ENCODE measurements at regions not wholly inside any gene's neighbourhood (a gene's known extent, or its start where the extent isn't known, plus 50 kb on each side); places are given as distances from the start of the nearest gene placed in this dataset.
"Not testable (repeated sequence)": the region's sequence is repeated elsewhere in the genome, so short reads cannot be mapped to it uniquely, and the experiment has no call there.

- H3K27me3 ChIP-seq (ENCODE audit: control insufficient read depth, insufficient read depth, low read length); H3K4me3 ChIP-seq (ENCODE audit: low read length); H3K36me3 ChIP-seq (ENCODE audit: control insufficient read depth, insufficient read depth, low read length); H3K9ac ChIP-seq (ENCODE audit: low read length); H3K4me1 ChIP-seq (ENCODE audit: control insufficient read depth, insufficient read depth, low read length); H3K9me3 ChIP-seq (ENCODE audit: control insufficient read depth, low read length): not testable (repeated sequence)
Observed at GRCh38 chr15:20105011-20105990, 436.3 kb downstream of the GOLGA6L6 start.

GRCh38 chr15:20104551-20104950, 437.0 kb downstream of the GOLGA6L6 start:
- not testable (repeated sequence) for H3K36me3 ChIP-seq (ENCODE audit: control insufficient read depth, insufficient read depth, low read length); H3K27me3 ChIP-seq (ENCODE audit: control insufficient read depth, insufficient read depth, low read length); H3K9me3 ChIP-seq (ENCODE audit: control insufficient read depth, low read length); H3K4me1 ChIP-seq (ENCODE audit: control insufficient read depth, insufficient read depth, low read length); H3K4me3 ChIP-seq (ENCODE audit: low read length); H3K9ac ChIP-seq (ENCODE audit: low read length)

GRCh38 chr15:20102862-20103261, 438.7 kb downstream of the GOLGA6L6 start:
- H3K4me1 ChIP-seq (ENCODE audit: control insufficient read depth, insufficient read depth, low read length); H3K36me3 ChIP-seq (ENCODE audit: control insufficient read depth, insufficient read depth, low read length); H3K27me3 ChIP-seq (ENCODE audit: control insufficient read depth, insufficient read depth, low read length); H3K4me3 ChIP-seq (ENCODE audit: low read length); H3K9ac ChIP-seq (ENCODE audit: low read length); H3K9me3 ChIP-seq (ENCODE audit: control insufficient read depth, low read length): not testable (repeated sequence)

- H3K9me3 ChIP-seq (ENCODE audit: control insufficient read depth, low read length); H3K9ac ChIP-seq (ENCODE audit: low read length); H3K27me3 ChIP-seq (ENCODE audit: control insufficient read depth, insufficient read depth, low read length); H3K4me1 ChIP-seq (ENCODE audit: control insufficient read depth, insufficient read depth, low read length); H3K4me3 ChIP-seq (ENCODE audit: low read length); H3K36me3 ChIP-seq (ENCODE audit: control insufficient read depth, insufficient read depth, low read length): not testable (repeated sequence)
Observed at GRCh38 chr15:20102209-20102608, 439.4 kb downstream of the GOLGA6L6 start.

- not testable (repeated sequence) for H3K27me3 ChIP-seq (ENCODE audit: control insufficient read depth, insufficient read depth, low read length); H3K9ac ChIP-seq (ENCODE audit: low read length); H3K4me1 ChIP-seq (ENCODE audit: control insufficient read depth, insufficient read depth, low read length); H3K36me3 ChIP-seq (ENCODE audit: control insufficient read depth, insufficient read depth, low read length); H3K9me3 ChIP-seq (ENCODE audit: control insufficient read depth, low read length); H3K4me3 ChIP-seq (ENCODE audit: low read length)
Observed at GRCh38 chr15:20101281-20101680, 440.3 kb downstream of the GOLGA6L6 start.

GRCh38 chr15:20100604-20101270, 440.9 kb downstream of the GOLGA6L6 start:
- not testable (repeated sequence) for H3K27me3 ChIP-seq (ENCODE audit: control insufficient read depth, insufficient read depth, low read length); H3K9ac ChIP-seq (ENCODE audit: low read length); H3K4me1 ChIP-seq (ENCODE audit: control insufficient read depth, insufficient read depth, low read length); H3K36me3 ChIP-seq (ENCODE audit: control insufficient read depth, insufficient read depth, low read length); H3K9me3 ChIP-seq (ENCODE audit: control insufficient read depth, low read length); H3K4me3 ChIP-seq (ENCODE audit: low read length)

GRCh38 chr15:20095699-20096303, 445.8 kb downstream of the GOLGA6L6 start:
- H3K9me3 ChIP-seq (ENCODE audit: control insufficient read depth, low read length); H3K36me3 ChIP-seq (ENCODE audit: control insufficient read depth, insufficient read depth, low read length); H3K4me3 ChIP-seq (ENCODE audit: low read length): not testable (repeated sequence)

GRCh38 chr15:20089541-20089940, 452.1 kb downstream of the GOLGA6L6 start:
- H3K4me1 ChIP-seq (ENCODE audit: control insufficient read depth, insufficient read depth, low read length); H3K4me3 ChIP-seq (ENCODE audit: low read length); H3K9ac ChIP-seq (ENCODE audit: low read length); H3K27me3 ChIP-seq (ENCODE audit: control insufficient read depth, insufficient read depth, low read length); H3K9me3 ChIP-seq (ENCODE audit: control insufficient read depth, low read length); H3K36me3 ChIP-seq (ENCODE audit: control insufficient read depth, insufficient read depth, low read length): not testable (repeated sequence)

More at GRCh38 chr15:20095699-20096303, 445.8 kb downstream of the GOLGA6L6 start:
- H3K9ac ChIP-seq (ENCODE audit: low read length); H3K4me1 ChIP-seq (ENCODE audit: control insufficient read depth, insufficient read depth, low read length); H3K27me3 ChIP-seq (ENCODE audit: control insufficient read depth, insufficient read depth, low read length): not testable (repeated sequence)

GRCh38 chr15:20084026-20084425, 457.6 kb downstream of the GOLGA6L6 start:
- not testable (repeated sequence) for H3K9me3 ChIP-seq (ENCODE audit: control insufficient read depth, low read length); H3K4me3 ChIP-seq (ENCODE audit: low read length); H3K27me3 ChIP-seq (ENCODE audit: control insufficient read depth, insufficient read depth, low read length); H3K9ac ChIP-seq (ENCODE audit: low read length); H3K36me3 ChIP-seq (ENCODE audit: control insufficient read depth, insufficient read depth, low read length); H3K4me1 ChIP-seq (ENCODE audit: control insufficient read depth, insufficient read depth, low read length)

GRCh38 chr15:20074082-20074481, 467.5 kb downstream of the GOLGA6L6 start:
- not testable (repeated sequence) for H3K36me3 ChIP-seq (ENCODE audit: control insufficient read depth, insufficient read depth, low read length); H3K4me1 ChIP-seq (ENCODE audit: control insufficient read depth, insufficient read depth, low read length)

GRCh38 chr15:20069043-20069442, 472.6 kb downstream of the GOLGA6L6 start:
- H3K9me3 ChIP-seq (ENCODE audit: control insufficient read depth, low read length); H3K4me1 ChIP-seq (ENCODE audit: control insufficient read depth, insufficient read depth, low read length); H3K4me3 ChIP-seq (ENCODE audit: low read length); H3K9ac ChIP-seq (ENCODE audit: low read length); H3K36me3 ChIP-seq (ENCODE audit: control insufficient read depth, insufficient read depth, low read length); H3K27me3 ChIP-seq (ENCODE audit: control insufficient read depth, insufficient read depth, low read length): not testable (repeated sequence)

More at GRCh38 chr15:20074082-20074481, 467.5 kb downstream of the GOLGA6L6 start:
- H3K9ac ChIP-seq (ENCODE audit: low read length); H3K27me3 ChIP-seq (ENCODE audit: control insufficient read depth, insufficient read depth, low read length); H3K4me3 ChIP-seq (ENCODE audit: low read length); H3K9me3 ChIP-seq (ENCODE audit: control insufficient read depth, low read length): not testable (repeated sequence)

- H3K27me3 ChIP-seq (ENCODE audit: control insufficient read depth, insufficient read depth, low read length); H3K9me3 ChIP-seq (ENCODE audit: control insufficient read depth, low read length); H3K4me1 ChIP-seq (ENCODE audit: control insufficient read depth, insufficient read depth, low read length); H3K36me3 ChIP-seq (ENCODE audit: control insufficient read depth, insufficient read depth, low read length); H3K9ac ChIP-seq (ENCODE audit: low read length); H3K4me3 ChIP-seq (ENCODE audit: low read length): not testable (repeated sequence)
Observed at GRCh38 chr15:20066173-20066572, 475.4 kb downstream of the GOLGA6L6 start.
